SK-N-SH (cell line): ENCODE measurements at regions not wholly inside any gene's neighbourhood (a gene's known extent, or its start where the extent isn't known, plus 50 kb on each side); places are given as distances from the start of the nearest gene placed in this dataset.

Experiments
- CTCF ChIA-PET: fragments of 300-600, 350-600 bp; formaldehyde crosslinking; extraction: SDS; loops from one replicate; lab custom pipeline; 2021; lab: Yijun Ruan, JAX
- POLR2A ChIA-PET: fragments of 350-600 bp; sonication (Branson Sonifier 250); formaldehyde crosslinking; extraction: SDS; loops from one replicate; lab custom pipeline; 2020; ENCODE audit warnings: antibody characterized with exemption, inconsistent platforms; lab: Yijun Ruan, JAX
- DNase-seq: peaks from one replicate; pipeline ENCODE4 v3.0.0; 2012
- H2AFZ ChIP-seq: fragments of 200-600 bp; sonication (generic); 2 replicates; pipeline ENCODE4 v1.8.1; 2016; ENCODE audit warnings: antibody characterized with exemption, mild to moderate bottlenecking, low read depth
- H3F3A ChIP-seq: fragments of 200-600 bp; sonication (generic); replicated peaks from 2 replicates; pipeline ENCODE3; 2016; ENCODE audit warnings: antibody characterized with exemption, mild to moderate bottlenecking; ENCODE audit not compliant: insufficient read depth
- H3K27ac ChIP-seq, 2 experiments: fragments of 200-500 bp in 1 of 2; fragments of 200-600 bp in 1 of 2; sonication (Bioruptor generic) in 1 of 2; sonication (generic), shearing (Covaris generic) in 1 of 2; 2 replicates each; pipeline versions ENCODE4 v1.5.1 to v1.6.1; 2014 to 2016; ENCODE audit warnings: low read depth in 2 of 2, inconsistent platforms in 1 of 2, low read length in 1 of 2, mild to moderate bottlenecking in 1 of 2, mixed read lengths in 1 of 2
- H3K27me3 ChIP-seq: fragments of 200-600 bp; sonication (generic), shearing (Covaris generic); 2 replicates; pipeline ENCODE4 v1.6.1; 2016; ENCODE audit warnings: mixed run types; ENCODE audit not compliant: insufficient read depth
- H3K36me3 ChIP-seq, 2 experiments: fragments of 200-500 bp in 1 of 2; fragments of 200-600 bp in 1 of 2; sonication (Bioruptor generic) in 1 of 2; sonication (generic) in 1 of 2; replicated peaks in 1 of 2; 2 replicates each; pipeline versions ENCODE3 to v1.5.1; 2014 to 2016; ENCODE audit warnings: low read length in 1 of 2, mild to moderate bottlenecking in 1 of 2; ENCODE audit not compliant: insufficient read depth in 2 of 2, control insufficient read depth in 1 of 2
- H3K4me1 ChIP-seq, 2 experiments: fragments of 200-500 bp in 1 of 2; fragments of 200-600 bp in 1 of 2; sonication (Bioruptor generic) in 1 of 2; sonication (generic), shearing (Covaris generic) in 1 of 2; 2 replicates each; pipeline versions ENCODE4 v1.5.1 to v1.6.1; 2014 to 2016; ENCODE audit warnings: low read depth in 1 of 2, low read length in 1 of 2, mixed run types in 1 of 2; ENCODE audit not compliant: insufficient read depth in 2 of 2, control insufficient read depth in 1 of 2
- H3K4me2 ChIP-seq: fragments of 200-600 bp; sonication (generic), shearing (Covaris generic); 2 replicates; pipeline ENCODE4 v1.6.1; 2017; ENCODE audit warnings: mixed run types
- H3K4me3 ChIP-seq, 2 experiments: fragments of 200-500 bp in 1 of 2; fragments of 200-600 bp in 1 of 2; sonication (Bioruptor generic) in 1 of 2; sonication (generic), shearing (Covaris generic) in 1 of 2; 2 replicates each; pipeline versions ENCODE4 v1.5.1 to v1.8.1; 2014 to 2016; ENCODE audit warnings: low read depth in 2 of 2, inconsistent platforms in 1 of 2, low read length in 1 of 2, mild to moderate bottlenecking in 1 of 2, mixed read lengths in 1 of 2, moderate library complexity in 1 of 2
- H3K79me2 ChIP-seq: fragments of 200-600 bp; sonication (generic); 2 replicates; pipeline ENCODE4 v1.8.1; 2017; ENCODE audit warnings: mild to moderate bottlenecking; ENCODE audit not compliant: insufficient read depth
- H3K9ac ChIP-seq: fragments of 200-600 bp; sonication (generic); 2 replicates; pipeline ENCODE4 v1.6.1; 2017; ENCODE audit warnings: mixed run types
- H3K9me2 ChIP-seq: fragments of 200-600 bp; sonication (generic); 2 replicates; pipeline ENCODE4 v1.6.1; 2017; ENCODE audit warnings: mixed run types
- H3K9me3 ChIP-seq: fragments of 200-600 bp; sonication (generic); 2 replicates; pipeline ENCODE4 v1.6.1; 2017; ENCODE audit warnings: mixed run types, mild to moderate bottlenecking, moderate library complexity
- H4K20me1 ChIP-seq: fragments of 200-600 bp; sonication (generic); 2 replicates; pipeline ENCODE4 v1.6.1; 2017; ENCODE audit warnings: mild to moderate bottlenecking, mixed run types; ENCODE audit not compliant: insufficient read depth
- CHD2 ChIP-seq: fragments of 150-350 bp; IDR thresholded peaks from 2 replicates; pipeline ENCODE4 v1.6.1; 2018; ENCODE audit warnings: low read length; ENCODE audit not compliant: partially characterized antibody
- CTCF ChIP-seq: fragments of 200-600 bp; sonication (generic); IDR thresholded peaks from 2 replicates; pipeline ENCODE4 v1.6.1; 2017; ENCODE audit warnings: antibody characterized with exemption, mild to moderate bottlenecking, moderate library complexity
- ELF1 ChIP-seq: IDR thresholded peaks from 2 replicates; pipeline ENCODE4 v1.4.0; 2012
- EZH2phosphoT487 ChIP-seq: fragments of 200-600 bp; sonication (generic); IDR thresholded peaks from 2 replicates; pipeline ENCODE4 v1.6.1; 2017; ENCODE audit warnings: low read depth, mixed run types, mild to moderate bottlenecking, antibody characterized with exemption, moderate library complexity, borderline replicate concordance
- FOSL2 ChIP-seq: IDR thresholded peaks from 2 replicates; pipeline ENCODE4 v1.4.0; 2012; ENCODE audit warnings: low read depth, mild to moderate bottlenecking, moderate library complexity, borderline replicate concordance
- FOXM1 ChIP-seq: IDR thresholded peaks from 2 replicates; pipeline ENCODE4 v1.4.0; 2012; ENCODE audit warnings: low read depth, mild to moderate bottlenecking
- GABPA ChIP-seq: IDR thresholded peaks from 2 replicates; pipeline ENCODE4 v1.4.0; 2012; ENCODE audit warnings: low read depth, mild to moderate bottlenecking
- MEF2A ChIP-seq: IDR thresholded peaks from 2 replicates; pipeline ENCODE4 v1.4.0; 2012; ENCODE audit warnings: low read depth, borderline replicate concordance
- MXI1 ChIP-seq: IDR thresholded peaks from 2 replicates; pipeline ENCODE4 v1.6.1; 2012; ENCODE audit warnings: mild to moderate bottlenecking, low read depth, low read length, improper control_type of control experiment
- NFIC ChIP-seq: IDR thresholded peaks from 2 replicates; pipeline ENCODE4 v1.4.0; 2012; ENCODE audit warnings: borderline replicate concordance
- YY1 ChIP-seq: IDR thresholded peaks from 2 replicates; pipeline ENCODE4 v1.4.0; 2012; ENCODE audit warnings: low read depth, mild to moderate bottlenecking
- WGBS: methylation state at CpG from one replicate; pipeline ENCODE4 v1.1.6; 2017; ENCODE audit warnings: low lambda C conversion rate; 5-methylcytosine and 5-hydroxymethylcytosine counted together

GRCh38 chr21:38917043-38917774 lies 111.5 kb downstream of the ETS2 start:
- Histone ChIP-seq H3K9me2 (no peaks in the 10 kb centered on the region), H3K79me2 (no peaks in the 10 kb centered on the region), H3K4me3 (no peak overlapping the region), H2AFZ (no peak overlapping the region), H3K4me1 (peaks cover 0 to 5% of the 10 kb centered on the region in 2 experiments; a peak in 1 of 4 replicates), H4K20me1 (no peaks in the 10 kb centered on the region), H3F3A (peaks cover 6% of the 10 kb centered on the region), H3K27me3 (no peaks in the 10 kb centered on the region), H3K4me2 (no peak overlapping the region), H3K36me3 (no peaks in the 10 kb centered on the region), H3K27ac (no peak overlapping the region), H3K9me3 (no peaks in the 10 kb centered on the region), H3K9ac (no peak overlapping the region)
- DNase-seq = no peak
- CTCF ChIA-PET = interaction anchor here (1.0 kb wide), 1 partner anchor 181 kb away, joined by 3 read pairs; no protein-coding TSS in a partner anchor
- TF ChIP-seq EZH2phosphoT487 (no peak), YY1 (no peak), GABPA (no peak), MXI1 (no peak), FOXM1 (no peak), MEF2A (no peak), ELF1 (no peak), NFIC (no peak), CTCF (no peak), FOSL2 (no peak)
- POLR2A ChIA-PET = no interaction called here
- 80% methylated on average over 12 of the region's 12 CpGs for WGBS

GRCh38 chr21:38916214-38916964 lies 110.7 kb downstream of the ETS2 start:
- no peak for DNase-seq
- H3K9ac ChIP-seq = no peak overlapping the region
- no peaks in the 10 kb centered on the region for H3K9me2 ChIP-seq
- WGBS = 95% methylated on average over 1 of the region's 1 CpG
- H3K4me3 ChIP-seq = no peak overlapping the region
- H3F3A ChIP-seq = peaks cover 6% of the 10 kb centered on the region
- peaks cover 0 to 5% of the 10 kb centered on the region in 2 experiments; a peak in 1 of 4 replicates for H3K4me1 ChIP-seq
- H2AFZ ChIP-seq = no peak overlapping the region
- ChIA-PET CTCF (no interaction called here), POLR2A (no interaction called here)
- H3K27me3 ChIP-seq = no peaks in the 10 kb centered on the region
- no peak overlapping the region for H3K27ac ChIP-seq
- no peaks in the 10 kb centered on the region for H3K9me3 ChIP-seq
- no peaks in the 10 kb centered on the region for H3K36me3 ChIP-seq
- H4K20me1 ChIP-seq = no peaks in the 10 kb centered on the region
- H3K79me2 ChIP-seq = no peaks in the 10 kb centered on the region
- TF ChIP-seq CHD2 = no peak
- no peak for TF ChIP-seq FOXM1
- no peak overlapping the region for H3K4me2 ChIP-seq
